ENCODE measurements at regions not wholly inside any gene's neighbourhood (a gene's known extent, or its start where the extent isn't known, plus 50 kb on each side); places are given as distances from the start of the nearest gene placed in this dataset.
"Not testable (repeated sequence)": the region's sequence is repeated elsewhere in the genome, so short reads cannot be mapped to it uniquely, and the experiment has no call there.

DNA sequence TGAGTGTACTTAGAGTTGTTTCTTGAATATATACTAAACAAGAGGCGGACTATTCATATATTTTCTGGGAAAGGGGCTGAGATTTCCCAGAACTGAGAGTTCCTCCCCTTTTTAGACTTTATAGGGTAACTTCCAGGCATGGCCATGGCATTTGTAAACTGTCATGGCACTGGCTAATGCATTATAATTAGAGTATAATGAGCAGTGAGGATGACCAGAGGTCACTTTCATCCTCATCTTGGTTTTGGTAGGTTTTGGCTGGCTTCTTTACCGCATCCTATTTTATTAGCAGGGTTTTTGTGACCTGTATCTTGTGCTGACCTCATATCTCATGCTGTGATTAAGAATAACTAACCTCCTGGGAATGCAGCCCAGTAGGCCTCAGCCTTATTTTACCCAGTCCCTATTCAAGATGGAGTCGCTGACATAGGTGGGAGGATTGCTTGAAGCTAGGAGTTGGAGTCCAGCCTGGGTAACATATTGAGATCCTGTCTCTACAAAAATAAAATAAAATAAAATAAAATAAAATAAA, 91.4 kb downstream of the MOBP start:
- H3K27ac Mint-ChIP-seq, result no peak overlapping the region
- H3K27me3 Mint-ChIP-seq, result peaks cover 18% of the 10 kb centered on the region
- H3K4me1 Mint-ChIP-seq, result no peaks in the 10 kb centered on the region
- ChIA-PET CTCF (no interaction called here), POLR2A (no interaction called here)
- no peak for DNase-seq
- no peaks in the 10 kb centered on the region for H3K36me3 Mint-ChIP-seq (ENCODE audit: low read depth)
- H3K4me3 Mint-ChIP-seq, result no peak overlapping the region
- H3K9me3 Mint-ChIP-seq, result no peaks in the 10 kb centered on the region

DNA sequence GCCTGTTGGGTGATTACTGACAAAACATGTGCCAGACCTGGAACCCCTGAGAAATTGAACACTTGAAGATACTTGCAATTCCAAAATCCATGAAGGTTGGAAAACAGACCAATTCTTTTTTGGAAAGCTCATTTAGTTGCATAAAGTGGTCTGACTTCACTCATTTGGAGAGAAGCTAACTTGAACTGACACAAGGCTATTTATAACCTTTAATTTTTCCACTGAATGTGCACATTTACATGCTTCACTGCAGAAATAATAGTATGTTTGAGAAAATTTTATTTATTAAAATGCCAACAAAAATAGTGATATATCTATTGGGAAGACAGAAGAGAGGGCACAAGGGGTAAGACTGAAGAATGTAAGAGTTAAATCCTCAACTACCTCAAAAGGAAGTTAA, 92.1 kb downstream of the MOBP start:
- no peak overlapping the region for H3K27ac Mint-ChIP-seq
- POLR2A ChIA-PET, result no interaction called here
- CTCF ChIA-PET, result no interaction called here
- H3K9me3 Mint-ChIP-seq, result no peaks in the 10 kb centered on the region
- no peaks in the 10 kb centered on the region for H3K4me1 Mint-ChIP-seq
- no peak for DNase-seq
- H3K4me3 Mint-ChIP-seq, result no peak overlapping the region
- peaks cover 12% of the 10 kb centered on the region for H3K27me3 Mint-ChIP-seq
- H3K36me3 Mint-ChIP-seq (ENCODE audit: low read depth), result no peaks in the 10 kb centered on the region

GRCh38 chr3:39568508-39568907, 101.0 kb downstream of the MOBP start:
- ChIA-PET POLR2A (no interaction called here), CTCF (no interaction called here)
- Mint-ChIP-seq H3K36me3 (ENCODE audit: low read depth) (no peaks in the 10 kb centered on the region), H3K27ac (no peak overlapping the region), H3K4me1 (no peaks in the 10 kb centered on the region), H3K27me3 (peaks cover 7% of the 10 kb centered on the region), H3K4me3 (no peak overlapping the region), H3K9me3 (no peaks in the 10 kb centered on the region)
- no peak for DNase-seq

GRCh38 chr3:39569095-39569494, 101.6 kb downstream of the MOBP start:
- Mint-ChIP-seq H3K4me1 (no peaks in the 10 kb centered on the region), H3K9me3 (no peaks in the 10 kb centered on the region), H3K4me3 (no peak overlapping the region), H3K27me3 (peaks cover 10% of the 10 kb centered on the region), H3K36me3 (ENCODE audit: low read depth) (no peaks in the 10 kb centered on the region), H3K27ac (no peak overlapping the region)
- no peak for DNase-seq
- CTCF ChIA-PET, result no interaction called here
- POLR2A ChIA-PET, result no interaction called here

DNA sequence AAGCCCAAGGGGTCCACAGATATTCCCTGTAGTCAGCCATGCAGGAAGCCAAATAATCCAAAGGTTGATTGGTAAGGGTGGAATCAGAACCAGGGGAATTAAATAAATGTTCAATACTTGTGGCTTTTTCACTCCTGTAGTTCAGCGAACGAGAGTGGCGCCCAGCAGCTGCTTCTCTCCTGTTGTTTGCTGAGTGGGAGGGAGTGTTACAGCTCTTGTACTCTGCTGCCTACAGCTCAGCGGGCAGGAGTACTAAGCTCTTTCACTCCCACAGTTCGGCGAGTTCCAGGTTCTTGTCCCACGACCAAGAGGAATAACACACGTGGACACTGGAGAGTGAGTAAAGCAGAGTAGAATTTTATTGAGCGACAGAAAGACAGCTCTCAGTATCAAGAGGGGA, 105.9 kb downstream of the MOBP start:
- no peaks in the 10 kb centered on the region for H3K4me1 Mint-ChIP-seq
- no peak for DNase-seq
- ChIA-PET POLR2A (no interaction called here), CTCF (no interaction called here)
- no peak overlapping the region for H3K4me3 Mint-ChIP-seq
- H3K27me3 Mint-ChIP-seq, result peaks cover 8% of the 10 kb centered on the region
- no peaks in the 10 kb centered on the region for H3K9me3 Mint-ChIP-seq
- H3K27ac Mint-ChIP-seq, result no peak overlapping the region
- H3K36me3 Mint-ChIP-seq (ENCODE audit: low read depth), result no peaks in the 10 kb centered on the region

GRCh38 chr3:39577541-39577940, 110.1 kb downstream of the MOBP start:
- H3K4me3 Mint-ChIP-seq, result no peak overlapping the region
- H3K36me3 Mint-ChIP-seq (ENCODE audit: low read depth), result no peaks in the 10 kb centered on the region
- peaks cover 8% of the 10 kb centered on the region for H3K27me3 Mint-ChIP-seq
- no peak overlapping the region for H3K27ac Mint-ChIP-seq
- no peaks in the 10 kb centered on the region for H3K9me3 Mint-ChIP-seq
- POLR2A ChIA-PET, result no interaction called here
- H3K4me1 Mint-ChIP-seq, result no peaks in the 10 kb centered on the region
- CTCF ChIA-PET, result no interaction called here
- DNase-seq, result no peak

DNA sequence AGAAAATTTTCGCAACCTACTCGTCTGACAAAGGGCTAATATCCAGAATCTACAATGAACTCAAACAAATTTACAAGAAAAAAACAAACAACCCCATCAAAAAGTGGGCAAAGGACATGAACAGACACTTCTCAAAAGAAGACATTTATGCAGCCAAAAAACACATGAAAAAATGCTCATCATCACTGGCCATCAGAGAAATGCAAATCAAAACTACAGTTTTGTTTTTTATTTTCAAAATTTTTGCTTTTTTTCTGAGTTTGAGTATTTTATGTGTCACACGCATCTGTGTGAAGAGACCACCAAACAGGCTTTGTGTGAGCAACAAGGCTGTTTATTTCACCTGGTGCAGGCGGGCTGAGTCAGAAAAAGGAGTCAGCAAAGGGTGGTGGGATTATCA, 118.7 kb downstream of the MOBP start:
- H3K4me1 Mint-ChIP-seq; POLR2A ChIA-PET; H3K27ac Mint-ChIP-seq; CTCF ChIA-PET; H3K4me3 Mint-ChIP-seq; H3K36me3 Mint-ChIP-seq (ENCODE audit: low read depth); H3K9me3 Mint-ChIP-seq; DNase-seq; H3K27me3 Mint-ChIP-seq: not testable (repeated sequence)

GRCh38 chr3:39587113-39587512, 119.6 kb downstream of the MOBP start:
- ChIA-PET POLR2A (no interaction called here), CTCF (no interaction called here)
- no peak for DNase-seq
- no peaks in the 10 kb centered on the region for H3K9me3 Mint-ChIP-seq
- H3K27ac Mint-ChIP-seq, result no peak overlapping the region
- peaks cover 4% of the 10 kb centered on the region for H3K27me3 Mint-ChIP-seq
- H3K36me3 Mint-ChIP-seq (ENCODE audit: low read depth), result no peaks in the 10 kb centered on the region
- no peaks in the 10 kb centered on the region for H3K4me1 Mint-ChIP-seq
- no peak overlapping the region for H3K4me3 Mint-ChIP-seq

DNA sequence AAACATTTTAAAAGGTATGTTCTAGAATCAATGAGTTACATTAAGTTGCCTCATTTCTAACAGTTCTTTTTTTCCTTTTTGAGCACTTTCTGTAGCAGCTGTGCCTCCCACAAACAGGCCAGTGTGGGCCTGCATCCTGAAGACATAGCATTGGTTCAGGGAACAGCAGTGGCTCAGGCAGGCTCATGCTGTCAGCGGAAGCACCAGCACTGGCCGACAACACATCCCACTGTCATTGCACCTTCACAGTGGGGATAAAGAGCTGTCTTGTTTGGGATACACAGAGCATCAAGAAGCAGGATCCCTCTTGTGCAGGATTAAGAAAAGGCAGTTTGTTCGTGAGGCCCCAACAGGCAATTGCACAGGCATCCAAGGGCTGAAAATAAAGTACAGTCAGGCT, 123.3 kb downstream of the MOBP start:
- H3K4me3 Mint-ChIP-seq, result no peak overlapping the region
- no peak for DNase-seq
- H3K4me1 Mint-ChIP-seq, result no peaks in the 10 kb centered on the region
- H3K9me3 Mint-ChIP-seq, result no peaks in the 10 kb centered on the region
- POLR2A ChIA-PET, result no interaction called here
- peaks cover 4% of the 10 kb centered on the region for H3K27me3 Mint-ChIP-seq
- H3K27ac Mint-ChIP-seq, result no peak overlapping the region
- no peaks in the 10 kb centered on the region for H3K36me3 Mint-ChIP-seq (ENCODE audit: low read depth)
- CTCF ChIA-PET, result no interaction called here

GRCh38 chr3:39592311-39593050, 125.0 kb downstream of the MOBP start:
- Mint-ChIP-seq H3K36me3 (ENCODE audit: low read depth) (no peaks in the 10 kb centered on the region), H3K27me3 (peaks cover 4% of the 10 kb centered on the region), H3K4me3 (no peak overlapping the region), H3K4me1 (no peaks in the 10 kb centered on the region), H3K9me3 (no peaks in the 10 kb centered on the region), H3K27ac (no peak overlapping the region)
- ChIA-PET CTCF (no interaction called here), POLR2A (no interaction called here)
- DNase-seq, result no peak

- CTCF ChIA-PET, result no interaction called here
- peaks cover 4% of the 10 kb centered on the region for H3K27me3 Mint-ChIP-seq
- H3K9me3 Mint-ChIP-seq, result no peaks in the 10 kb centered on the region
- no peak overlapping the region for H3K27ac Mint-ChIP-seq
- POLR2A ChIA-PET, result no interaction called here
- no peaks in the 10 kb centered on the region for H3K4me1 Mint-ChIP-seq
- no peaks in the 10 kb centered on the region for H3K36me3 Mint-ChIP-seq (ENCODE audit: low read depth)
- H3K4me3 Mint-ChIP-seq, result no peak overlapping the region
- DNase-seq, result no peak
These were observed 125.9 kb downstream of the MOBP start for GRCh38 chr3:39593341-39593740.

DNA sequence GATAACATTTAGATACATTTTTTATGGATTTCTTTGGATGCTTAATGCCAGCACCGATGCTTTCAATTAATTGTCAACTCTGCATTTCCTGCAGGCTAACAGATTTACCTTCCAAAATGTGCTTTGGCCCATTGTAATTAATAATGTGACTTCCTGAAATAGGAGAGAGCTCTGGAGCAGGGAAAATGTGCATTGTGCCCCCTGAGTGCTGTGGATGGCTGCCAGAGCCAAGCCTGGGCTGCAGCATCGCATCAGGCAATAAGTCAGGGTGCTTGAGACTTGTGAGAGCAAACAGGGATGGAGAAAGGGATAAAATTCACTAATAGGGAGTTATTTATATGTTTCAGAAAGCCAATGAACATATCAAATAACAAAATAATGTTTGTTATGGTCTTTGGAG, 133.8 kb downstream of the MOBP start:
- no peaks in the 10 kb centered on the region for H3K4me1 Mint-ChIP-seq
- DNase-seq, result no peak
- no peak overlapping the region for H3K4me3 Mint-ChIP-seq
- no peak overlapping the region for H3K27ac Mint-ChIP-seq
- ChIA-PET POLR2A (no interaction called here), CTCF (no interaction called here)
- no peaks in the 10 kb centered on the region for H3K9me3 Mint-ChIP-seq
- H3K36me3 Mint-ChIP-seq (ENCODE audit: low read depth), result no peaks in the 10 kb centered on the region
- H3K27me3 Mint-ChIP-seq, result peaks cover 10% of the 10 kb centered on the region

DNA sequence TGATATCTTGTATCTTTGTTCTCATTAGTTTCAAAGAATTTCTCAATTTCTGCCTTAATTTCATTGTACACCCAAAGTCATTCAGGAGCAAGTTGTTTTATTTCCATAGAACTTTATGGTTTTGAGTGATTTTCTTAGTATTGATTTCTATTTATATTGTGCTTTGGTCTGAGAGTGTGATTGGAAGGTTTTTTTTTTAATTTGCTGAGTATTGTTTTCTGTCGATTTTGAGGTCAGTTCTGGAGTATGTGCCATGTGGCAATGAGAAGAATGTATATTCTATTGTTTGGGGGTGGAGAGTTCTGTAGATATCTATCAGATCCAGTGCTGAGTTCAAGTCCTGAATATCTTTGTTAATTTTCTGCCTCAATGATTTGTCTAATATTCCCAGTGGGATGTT, 138.4 kb downstream of the MOBP start:
- Mint-ChIP-seq H3K27me3 (peaks cover 14% of the 10 kb centered on the region), H3K4me1 (no peaks in the 10 kb centered on the region), H3K27ac (no peak overlapping the region), H3K4me3 (no peak overlapping the region), H3K36me3 (ENCODE audit: low read depth) (no peaks in the 10 kb centered on the region), H3K9me3 (no peaks in the 10 kb centered on the region)
- DNase-seq, result no peak
- POLR2A ChIA-PET, result no interaction called here
- CTCF ChIA-PET, result no interaction called here

GRCh38 chr3:39626198-39626597, 158.7 kb downstream of the MOBP start:
- CTCF ChIA-PET, result interaction anchor here (0.7 kb wide), 1 partner anchor 10 kb away, joined by 3 read pairs; no protein-coding TSS in a partner anchor
- Mint-ChIP-seq H3K27ac (no peak overlapping the region), H3K4me3 (no peak overlapping the region), H3K9me3 (no peaks in the 10 kb centered on the region), H3K27me3 (no peaks in the 10 kb centered on the region), H3K4me1 (no peaks in the 10 kb centered on the region), H3K36me3 (ENCODE audit: low read depth) (no peaks in the 10 kb centered on the region)
- no peak for DNase-seq
- POLR2A ChIA-PET, result no interaction called here
